Activated naive CD8-positive, alpha-beta T cell (primary cell): ENCODE measurements at regions not wholly inside any gene's neighbourhood (a gene's known extent, or its start where the extent isn't known, plus 50 kb on each side); places are given as distances from the start of the nearest gene placed in this dataset.

Source experiments
- H3K27ac Mint-ChIP-seq: one replicate; pipeline ENCODE4 v1.8.0; 2021; ENCODE audit warnings: mixed read lengths
- H3K27me3 Mint-ChIP-seq: one replicate; pipeline ENCODE4 v1.8.0; 2021; ENCODE audit warnings: mixed read lengths
- H3K36me3 Mint-ChIP-seq: one replicate; pipeline ENCODE4 v1.8.0; 2021; ENCODE audit warnings: mixed read lengths
- H3K4me1 Mint-ChIP-seq: one replicate; pipeline ENCODE4 v1.8.0; 2021; ENCODE audit warnings: low read depth, mixed read lengths
- H3K4me3 Mint-ChIP-seq: one replicate; pipeline ENCODE4 v1.8.0; 2021; ENCODE audit warnings: mild to moderate bottlenecking, mixed read lengths
- H3K9me3 Mint-ChIP-seq: one replicate; pipeline ENCODE4 v1.8.0; 2021; ENCODE audit warnings: low read depth, mixed read lengths

GRCh38 chr6:170096803-170097504, 193.9 kb downstream of the DLL1 start:
- peaks cover 1% of the 10 kb centered on the region for H3K27me3 Mint-ChIP-seq
- H3K4me3 Mint-ChIP-seq: no peak overlapping the region
- H3K9me3 Mint-ChIP-seq: no peaks in the 10 kb centered on the region
- no peaks in the 10 kb centered on the region for H3K36me3 Mint-ChIP-seq
- no peaks in the 10 kb centered on the region for H3K4me1 Mint-ChIP-seq
- no peak overlapping the region for H3K27ac Mint-ChIP-seq

- H3K36me3 Mint-ChIP-seq: no peaks in the 10 kb centered on the region
- H3K27ac Mint-ChIP-seq: no peak overlapping the region
- H3K4me1 Mint-ChIP-seq: no peaks in the 10 kb centered on the region
- H3K9me3 Mint-ChIP-seq: no peaks in the 10 kb centered on the region
- H3K4me3 Mint-ChIP-seq: no peak overlapping the region
- H3K27me3 Mint-ChIP-seq: peaks cover 1% of the 10 kb centered on the region
These were observed 194.6 kb downstream of the DLL1 start for GRCh38 chr6:170096191-170096802.

- Mint-ChIP-seq H3K27me3 (peaks cover 1% of the 10 kb centered on the region), H3K36me3 (no peaks in the 10 kb centered on the region), H3K4me1 (peaks cover 3% of the 10 kb centered on the region), H3K27ac (no peak overlapping the region), H3K9me3 (no peaks in the 10 kb centered on the region), H3K4me3 (no peak overlapping the region)
These were observed 195.5 kb downstream of the DLL1 start for GRCh38 chr6:170095273-170095981.

- H3K4me3 Mint-ChIP-seq: no peak overlapping the region
- no peaks in the 10 kb centered on the region for H3K36me3 Mint-ChIP-seq
- H3K4me1 Mint-ChIP-seq: peaks cover 10% of the 10 kb centered on the region
- H3K9me3 Mint-ChIP-seq: no peaks in the 10 kb centered on the region
- peaks cover 1% of the 10 kb centered on the region for H3K27me3 Mint-ChIP-seq
- H3K27ac Mint-ChIP-seq: no peak overlapping the region
These were observed 196.1 kb downstream of the DLL1 start for GRCh38 chr6:170094686-170095272.

- Mint-ChIP-seq H3K27ac (no peak overlapping the region), H3K27me3 (peaks cover 1% of the 10 kb centered on the region), H3K4me3 (no peak overlapping the region)
These were observed 197.0 kb downstream of the DLL1 start for GRCh38 chr6:170093658-170094596.

GRCh38 chr6:170093276-170093657, 197.6 kb downstream of the DLL1 start:
- H3K4me3 Mint-ChIP-seq: no peak overlapping the region
- peaks cover 24% of the 10 kb centered on the region for H3K4me1 Mint-ChIP-seq
- peaks cover 1% of the 10 kb centered on the region for H3K27me3 Mint-ChIP-seq
- H3K9me3 Mint-ChIP-seq: no peaks in the 10 kb centered on the region
- H3K27ac Mint-ChIP-seq: no peak overlapping the region
- H3K36me3 Mint-ChIP-seq: no peaks in the 10 kb centered on the region

More at GRCh38 chr6:170093658-170094596, 197.0 kb downstream of the DLL1 start:
- Mint-ChIP-seq H3K36me3 (no peaks in the 10 kb centered on the region), H3K4me1 (peaks cover 17% of the 10 kb centered on the region), H3K9me3 (no peaks in the 10 kb centered on the region)

- Mint-ChIP-seq H3K9me3 (no peaks in the 10 kb centered on the region), H3K27me3 (peaks cover 1% of the 10 kb centered on the region), H3K36me3 (no peaks in the 10 kb centered on the region), H3K4me1 (peaks cover 28% of the 10 kb centered on the region), H3K4me3 (no peak overlapping the region), H3K27ac (no peak overlapping the region)
These were observed 198.1 kb downstream of the DLL1 start for GRCh38 chr6:170092826-170093225.

GRCh38 chr6:170091639-170092579, 199.0 kb downstream of the DLL1 start:
- no peak overlapping the region for H3K4me3 Mint-ChIP-seq
- no peak overlapping the region for H3K27ac Mint-ChIP-seq
- no peaks in the 10 kb centered on the region for H3K9me3 Mint-ChIP-seq
- H3K36me3 Mint-ChIP-seq: no peaks in the 10 kb centered on the region
- peaks cover 1% of the 10 kb centered on the region for H3K27me3 Mint-ChIP-seq
- peaks cover 28% of the 10 kb centered on the region for H3K4me1 Mint-ChIP-seq

- peaks cover 30% of the 10 kb centered on the region for H3K4me1 Mint-ChIP-seq
- no peak overlapping the region for H3K4me3 Mint-ChIP-seq
- H3K27ac Mint-ChIP-seq: no peak overlapping the region
- no peaks in the 10 kb centered on the region for H3K27me3 Mint-ChIP-seq
- H3K36me3 Mint-ChIP-seq: no peaks in the 10 kb centered on the region
- no peaks in the 10 kb centered on the region for H3K9me3 Mint-ChIP-seq
These were observed 199.8 kb downstream of the DLL1 start for GRCh38 chr6:170091000-170091638.

GRCh38 chr6:170090561-170090960, 200.3 kb downstream of the DLL1 start:
- H3K4me1 Mint-ChIP-seq: peaks cover 31% of the 10 kb centered on the region
- H3K4me3 Mint-ChIP-seq: no peak overlapping the region

GRCh38 chr6:170089963-170090362, 200.9 kb downstream of the DLL1 start:
- no peaks in the 10 kb centered on the region for H3K27me3 Mint-ChIP-seq
- no peaks in the 10 kb centered on the region for H3K9me3 Mint-ChIP-seq
- H3K36me3 Mint-ChIP-seq: no peaks in the 10 kb centered on the region
- peak overlapping the region; percentile 86 for H3K4me3 Mint-ChIP-seq
- H3K4me1 Mint-ChIP-seq: peaks cover 31% of the 10 kb centered on the region
- peak overlapping the region; percentile 94 for H3K27ac Mint-ChIP-seq

More at GRCh38 chr6:170090561-170090960, 200.3 kb downstream of the DLL1 start:
- Mint-ChIP-seq H3K9me3 (no peaks in the 10 kb centered on the region), H3K27ac (peak overlapping the region; percentile 94), H3K27me3 (no peaks in the 10 kb centered on the region), H3K36me3 (no peaks in the 10 kb centered on the region)

- no peaks in the 10 kb centered on the region for H3K36me3 Mint-ChIP-seq
- peak overlapping the region; percentile 93 for H3K4me3 Mint-ChIP-seq
- no peaks in the 10 kb centered on the region for H3K27me3 Mint-ChIP-seq
- H3K4me1 Mint-ChIP-seq: peaks cover 31% of the 10 kb centered on the region
- H3K9me3 Mint-ChIP-seq: no peaks in the 10 kb centered on the region
- peak overlapping the region; percentile 34 for H3K27ac Mint-ChIP-seq
These were observed 202.3 kb downstream of the DLL1 start for GRCh38 chr6:170088582-170088955.

GRCh38 chr6:170087941-170088581, 202.8 kb downstream of the DLL1 start:
- Mint-ChIP-seq H3K4me3 (peak overlapping the region; percentile 93), H3K27me3 (no peaks in the 10 kb centered on the region), H3K9me3 (no peaks in the 10 kb centered on the region), H3K27ac (peak overlapping the region; percentile 99), H3K4me1 (peaks cover 36% of the 10 kb centered on the region), H3K36me3 (no peaks in the 10 kb centered on the region)
